Gastrocnemius medialis (tissue), 4 donors: ENCODE measurements at regions not wholly inside any gene's neighbourhood (a gene's known extent, or its start where the extent isn't known, plus 50 kb on each side); places are given as distances from the start of the nearest gene placed in this dataset.

Experiments used
- ATAC-seq, 2 donors: fragments of 150-250 bp; one replicate each; pipeline ENCODE4 v1.9.1; 2016
- DNase-seq, 2 donors: peaks; one replicate each; pipeline ENCODE4 v3.0.0-alpha.2; 2019
- H3K27ac ChIP-seq, 4 donors: fragments of 200-600 bp; sonication (generic); 1 replicate in 1 of 4; 2 replicates in 3 of 4; pipeline ENCODE4 v1.5.1; 2016 to 2018; ENCODE audit warnings: mild to moderate bottlenecking in 2 of 4, moderate library complexity in 1 of 4
- H3K27me3 ChIP-seq, 3 donors: fragments of 200-600 bp; sonication (generic) in 2 of 3; 1 replicate in 1 of 3; 2 replicates in 2 of 3; pipeline versions ENCODE4 v1.5.1 to v1.6.0; 2016 to 2019; ENCODE audit warnings: mild to moderate bottlenecking in 1 of 3, moderate library complexity in 1 of 3
- H3K36me3 ChIP-seq, 2 donors: fragments of 200-600 bp; sonication (generic) in 1 of 2; one replicate each; pipeline ENCODE4 v1.5.1; 2017 to 2018
- H3K4me1 ChIP-seq, 2 donors: fragments of 200-600 bp; sonication (generic) in 1 of 2; one replicate each; pipeline ENCODE4 v1.5.1; 2016 to 2017; ENCODE audit warnings: mild to moderate bottlenecking in 2 of 2
- H3K4me3 ChIP-seq, 4 donors: fragments of 200-600 bp; sonication (generic) in 3 of 4; 1 replicate in 1 of 4; 2 replicates in 3 of 4; pipeline ENCODE4 v1.5.1; 2016 to 2019; ENCODE audit warnings: mild to moderate bottlenecking in 2 of 4
- H3K9me3 ChIP-seq, 3 donors: fragments of 200-600 bp; sonication (generic) in 2 of 3; 1 replicate in 1 of 3; 2 replicates in 2 of 3; pipeline ENCODE4 v1.5.1; 2016 to 2019
- CTCF ChIP-seq, 5 experiments: fragments of 450-650 bp in 3 of 5; fragments of 200-600 bp in 2 of 5; sonication (generic) in 2 of 5; IDR thresholded peaks in 4 of 5; conservative IDR thresholded peaks in 1 of 5; 1 replicate in 4 of 5; 2 replicates in 1 of 5; pipeline ENCODE4 v1.5.1; 2016 to 2019; ENCODE audit warnings: antibody characterized with exemption in 5 of 5, mild to moderate bottlenecking in 3 of 5, moderate library complexity in 3 of 5
- POLR2A ChIP-seq, 2 donors: fragments of 450-650 bp; IDR thresholded peaks; one replicate each; pipeline ENCODE4 v1.6.1; 2017; ENCODE audit warnings: antibody characterized with exemption in 2 of 2, mild to moderate bottlenecking in 2 of 2, moderate library complexity in 2 of 2
- in situ Hi-C, 4 donors: fragments of 200-750 bp; cut with MboI; loops; one replicate each; pipeline versions ENCODE4 v1.15.0 to v1.8.0; 2017; ENCODE audit warnings: low sequenced_read_pairs in 4 of 4
- intact Hi-C: fragments of 100-400 bp; cut with DNase I; formaldehyde crosslinking; loops from one replicate; pipeline ENCODE4 v1.15.1; 2023; ENCODE audit warnings: low total_unique reads

GRCh38 chr11:122270535-122270934 is 154.5 kb upstream of the BLID start:
- intact Hi-C loops: no loop called here
- H3K27me3 ChIP-seq: no peaks in the 10 kb centered on the region
- H3K9me3 ChIP-seq: no peaks in the 10 kb centered on the region
- in situ Hi-C loops: no loop called here
- peaks cover 13 to 16% of the 10 kb centered on the region in 2 donors for H3K4me1 ChIP-seq
- ATAC-seq: no peak
- H3K36me3 ChIP-seq: no peaks in the 10 kb centered on the region
- no peak for DNase-seq
- no peak overlapping the region for H3K27ac ChIP-seq
- no peak for TF ChIP-seq CTCF (IDR thresholded peaks at IDR 0.05 in 4 of 5, conservative IDR thresholded peaks at IDR 0.05 in 1 of 5)
- TF ChIP-seq POLR2A (IDR thresholded peaks at IDR 0.05): no peak
- H3K4me3 ChIP-seq: no peak overlapping the region

- H3K9me3 ChIP-seq: no peaks in the 10 kb centered on the region
- no peaks in the 10 kb centered on the region for H3K36me3 ChIP-seq
- no peak overlapping the region for H3K27ac ChIP-seq
- no peak for DNase-seq
- in situ Hi-C loops: no loop called here
- no peak overlapping the region for H3K4me3 ChIP-seq
- H3K4me1 ChIP-seq: peaks cover 13 to 16% of the 10 kb centered on the region in 2 donors
- no peaks in the 10 kb centered on the region for H3K27me3 ChIP-seq
- intact Hi-C loops: no loop called here
- no peak for TF ChIP-seq CTCF (IDR thresholded peaks at IDR 0.05 in 4 of 5, conservative IDR thresholded peaks at IDR 0.05 in 1 of 5)
- no peak for ATAC-seq
Observed at GRCh38 chr11:122269824-122270223, 153.8 kb upstream of the BLID start.

GRCh38 chr11:122268601-122269130 is 152.7 kb upstream of the BLID start:
- Histone ChIP-seq H3K4me1 (peaks cover 13 to 16% of the 10 kb centered on the region in 2 donors), H3K4me3 (no peak overlapping the region), H3K27me3 (no peaks in the 10 kb centered on the region), H3K9me3 (no peaks in the 10 kb centered on the region), H3K27ac (no peak overlapping the region), H3K36me3 (no peaks in the 10 kb centered on the region)
- intact Hi-C loops (no loop called here), in situ Hi-C loops (no loop called here)
- ATAC-seq (no peak), DNase-seq (no peak)
- TF ChIP-seq CTCF (IDR thresholded peaks at IDR 0.05 in 4 of 5, conservative IDR thresholded peaks at IDR 0.05 in 1 of 5) (no peak), POLR2A (IDR thresholded peaks at IDR 0.05) (no peak)

- intact Hi-C loops: no loop called here
- Histone ChIP-seq H3K27ac (no peak overlapping the region), H3K4me3 (no peak overlapping the region), H3K4me1 (peaks cover 13 to 16% of the 10 kb centered on the region in 2 donors), H3K27me3 (no peaks in the 10 kb centered on the region), H3K9me3 (no peaks in the 10 kb centered on the region), H3K36me3 (no peaks in the 10 kb centered on the region)
- TF ChIP-seq POLR2A (IDR thresholded peaks at IDR 0.05): no peak
- TF ChIP-seq CTCF (IDR thresholded peaks at IDR 0.05 in 4 of 5, conservative IDR thresholded peaks at IDR 0.05 in 1 of 5): no peak
- in situ Hi-C loops: no loop called here
- ATAC-seq (no peak), DNase-seq (no peak)
Observed at GRCh38 chr11:122267602-122268001, 151.6 kb upstream of the BLID start.

GRCh38 chr11:122265981-122266380 is 150.0 kb upstream of the BLID start:
- TF ChIP-seq CTCF (IDR thresholded peaks at IDR 0.05 in 4 of 5, conservative IDR thresholded peaks at IDR 0.05 in 1 of 5) (no peak), POLR2A (IDR thresholded peaks at IDR 0.05) (no peak)
- Histone ChIP-seq H3K4me3 (no peak overlapping the region), H3K27me3 (no peaks in the 10 kb centered on the region), H3K27ac (no peak overlapping the region), H3K9me3 (no peaks in the 10 kb centered on the region), H3K4me1 (peaks cover 3 to 5% of the 10 kb centered on the region in 2 donors), H3K36me3 (no peaks in the 10 kb centered on the region)
- intact Hi-C loops: no loop called here
- in situ Hi-C loops: no loop called here
- no peak for DNase-seq
- no peak for ATAC-seq
